ENCODE measurements at regions not wholly inside any gene's neighbourhood (a gene's known extent, or its start where the extent isn't known, plus 50 kb on each side); places are given as distances from the start of the nearest gene placed in this dataset.

DNA sequence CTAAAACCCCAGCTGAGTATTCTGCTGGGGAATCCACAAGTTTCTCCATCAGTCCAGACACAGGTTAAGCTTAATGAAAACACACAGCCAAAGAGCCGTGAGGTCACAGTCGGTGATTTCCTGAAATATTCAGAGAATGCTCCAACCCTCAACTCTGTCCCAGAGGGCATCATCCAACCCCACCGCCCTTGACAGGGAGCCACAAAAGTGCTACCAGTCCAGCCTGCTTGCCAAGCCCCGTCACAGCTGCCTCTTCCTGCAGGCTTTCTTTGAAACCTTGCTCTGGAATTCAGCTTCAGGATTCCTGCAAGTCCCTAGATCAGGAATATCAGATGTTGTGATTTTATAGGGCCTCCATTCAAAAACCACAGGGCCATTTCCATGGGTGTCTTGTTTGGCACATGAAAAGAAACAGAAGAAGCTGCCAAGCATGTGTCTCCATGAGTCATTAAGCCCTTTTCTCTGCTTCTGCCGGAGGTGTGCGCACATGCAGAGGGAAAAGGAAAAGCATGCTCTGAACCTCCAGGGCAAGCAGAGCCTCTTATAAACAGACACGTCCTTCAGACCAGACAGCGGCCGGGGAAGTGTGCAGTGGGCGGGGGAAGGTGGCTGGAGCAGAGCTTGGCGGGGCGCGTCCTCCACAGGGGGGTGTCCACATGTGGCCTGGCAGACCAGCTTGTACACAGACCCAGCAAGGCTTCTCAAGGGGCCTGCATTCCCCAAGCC, 164.7 kb downstream of the KATNAL1 start:
- peaks cover 7% of the 10 kb centered on the region; the same call in 1 of the 2 replicates for H3K9me3 ChIP-seq (ENCODE audit: low read length)
- intact Hi-C loops (cut with micrococcal nuclease; ENCODE audit: unreplicated experiment), result no loop called here
- BruUV-seq (replicated peaks), result no TSS peak
- ChIA-PET POLR2A (interaction anchor here (0.8 to 1.1 kb wide), 2 partner anchors 9 to 164 kb away, joined by 3 read pairs; no protein-coding TSS in a partner anchor), CTCF (ENCODE audit: unreplicated experiment) (interaction anchor here (1.2 kb wide), 1 partner anchor 10 kb away, joined by 8 read pairs; no protein-coding TSS in a partner anchor)
- H4K20me1 ChIP-seq (ENCODE audit: insufficient read depth, low read length), result no peaks in the 10 kb centered on the region
- peaks cover 5% of the 10 kb centered on the region for H3K4me1 ChIP-seq (ENCODE audit: insufficient read depth, low read length, poor library complexity, severe bottlenecking)
- H3K9me2 ChIP-seq (ENCODE audit: insufficient read depth, low read length), result no peaks in the 10 kb centered on the region
- TF ChIP-seq EZH2phosphoT487 (IDR thresholded peaks at IDR 0.05; ENCODE audit: borderline replicate concordance, low read depth, low read length), result no peak
- TF ChIP-seq, protein P1, sequence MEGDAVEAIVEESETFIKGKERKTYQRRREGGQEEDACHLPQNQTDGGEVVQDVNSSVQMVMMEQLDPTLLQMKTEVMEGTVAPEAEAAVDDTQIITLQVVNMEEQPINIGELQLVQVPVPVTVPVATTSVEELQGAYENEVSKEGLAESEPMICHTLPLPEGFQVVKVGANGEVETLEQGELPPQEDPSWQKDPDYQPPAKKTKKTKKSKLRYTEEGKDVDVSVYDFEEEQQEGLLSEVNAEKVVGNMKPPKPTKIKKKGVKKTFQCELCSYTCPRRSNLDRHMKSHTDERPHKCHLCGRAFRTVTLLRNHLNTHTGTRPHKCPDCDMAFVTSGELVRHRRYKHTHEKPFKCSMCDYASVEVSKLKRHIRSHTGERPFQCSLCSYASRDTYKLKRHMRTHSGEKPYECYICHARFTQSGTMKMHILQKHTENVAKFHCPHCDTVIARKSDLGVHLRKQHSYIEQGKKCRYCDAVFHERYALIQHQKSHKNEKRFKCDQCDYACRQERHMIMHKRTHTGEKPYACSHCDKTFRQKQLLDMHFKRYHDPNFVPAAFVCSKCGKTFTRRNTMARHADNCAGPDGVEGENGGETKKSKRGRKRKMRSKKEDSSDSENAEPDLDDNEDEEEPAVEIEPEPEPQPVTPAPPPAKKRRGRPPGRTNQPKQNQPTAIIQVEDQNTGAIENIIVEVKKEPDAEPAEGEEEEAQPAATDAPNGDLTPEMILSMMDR (conservative IDR thresholded peaks at IDR 0.05; ENCODE audit: low read length), result no peak
- H3K4me3 ChIP-seq (ENCODE audit: low read depth, low read length, poor library complexity, severe bottlenecking), result no peak overlapping the region
- DNase-seq (ENCODE audit: low spot score), result no peak
- H3K4me2 ChIP-seq (ENCODE audit: low read length), result no peak overlapping the region
- H2AFZ ChIP-seq (ENCODE audit: low read length), result no peak overlapping the region
- H3K36me3 ChIP-seq (ENCODE audit: insufficient read depth, low read length), result no peaks in the 10 kb centered on the region
- no peaks in the 10 kb centered on the region for H3K79me2 ChIP-seq (ENCODE audit: insufficient read depth, low read depth, low read length)
- H3K27ac ChIP-seq (ENCODE audit: low read depth, low read length, poor library complexity, severe bottlenecking), result no peak overlapping the region

DNA sequence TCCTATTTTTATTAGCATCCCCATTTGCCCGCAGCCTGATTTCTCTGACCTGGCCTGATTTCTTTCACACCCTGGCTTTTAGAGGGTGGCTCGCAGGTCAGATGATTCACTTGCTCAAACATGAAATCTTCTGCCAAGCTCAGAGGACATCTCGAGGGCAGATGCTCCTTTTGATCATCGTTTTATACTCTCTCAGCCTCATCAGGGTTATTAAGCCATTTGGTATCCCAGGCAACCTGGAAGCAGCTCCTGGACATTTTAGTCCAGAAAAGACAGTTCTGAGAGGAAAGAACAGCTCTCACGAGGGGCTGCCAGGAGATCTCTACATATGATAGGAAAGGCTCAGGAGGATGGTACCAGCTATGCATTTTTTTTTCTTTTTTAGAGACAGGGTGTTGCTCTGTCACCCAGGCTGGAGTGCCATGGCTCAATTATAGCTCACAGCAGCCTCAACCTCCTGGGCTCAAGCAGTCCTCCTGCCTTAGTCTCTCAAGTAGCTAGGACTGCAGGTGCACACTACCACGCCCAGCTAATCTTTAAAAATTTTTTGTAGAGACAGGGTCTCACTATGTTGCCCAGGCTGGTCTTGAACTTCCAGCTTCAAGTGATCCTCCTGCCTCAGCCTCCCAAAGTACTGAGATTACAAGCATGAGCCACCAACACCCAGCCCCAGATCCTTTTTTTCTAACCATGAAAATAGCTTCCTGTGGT, 165.4 kb downstream of the KATNAL1 start:
- BruUV-seq (replicated peaks), result no TSS peak
- no peak overlapping the region for H3K4me2 ChIP-seq (ENCODE audit: low read length)
- H3K4me1 ChIP-seq (ENCODE audit: insufficient read depth, low read length, poor library complexity, severe bottlenecking), result peaks cover under 1% of the 10 kb centered on the region
- CTCF ChIA-PET (ENCODE audit: unreplicated experiment), result interaction anchor here (1.2 kb wide), 1 partner anchor 9 kb away, joined by 8 read pairs; no protein-coding TSS in a partner anchor
- no peak overlapping the region for H2AFZ ChIP-seq (ENCODE audit: low read length)
- POLR2A ChIA-PET, result interaction anchor here (0.5 to 1.1 kb wide), 3 partner anchors 10 to 165 kb away, joined by 3 read pairs; no protein-coding TSS in a partner anchor
- DNase-seq (ENCODE audit: low spot score), result no peak
- intact Hi-C loops (cut with micrococcal nuclease; ENCODE audit: unreplicated experiment), result no loop called here
- no peak overlapping the region for H3K4me3 ChIP-seq (ENCODE audit: low read depth, low read length, poor library complexity, severe bottlenecking)
- H3K9me2 ChIP-seq (ENCODE audit: insufficient read depth, low read length), result no peaks in the 10 kb centered on the region
- H3K36me3 ChIP-seq (ENCODE audit: insufficient read depth, low read length), result no peaks in the 10 kb centered on the region
- H4K20me1 ChIP-seq (ENCODE audit: insufficient read depth, low read length), result no peaks in the 10 kb centered on the region
- no peaks in the 10 kb centered on the region for H3K79me2 ChIP-seq (ENCODE audit: insufficient read depth, low read depth, low read length)
- H3K9me3 ChIP-seq (ENCODE audit: low read length), result peaks cover 7% of the 10 kb centered on the region; the same call in 1 of the 2 replicates
- no peak for TF ChIP-seq EZH2phosphoT487 (IDR thresholded peaks at IDR 0.05; ENCODE audit: borderline replicate concordance, low read depth, low read length)
- TF ChIP-seq, protein P1 (conservative IDR thresholded peaks at IDR 0.05; ENCODE audit: low read length), result no peak
- no peak overlapping the region for H3K27ac ChIP-seq (ENCODE audit: low read depth, low read length, poor library complexity, severe bottlenecking)

All from OCI-LY7 (cell line).